ENCODE measurements at regions not wholly inside any gene's neighbourhood (a gene's known extent, or its start where the extent isn't known, plus 50 kb on each side); places are given as distances from the start of the nearest gene placed in this dataset.

- H3K4me1 Mint-ChIP-seq = no peaks in the 10 kb centered on the region
- H3K4me3 Mint-ChIP-seq = no peak overlapping the region
- peaks cover 27% of the 10 kb centered on the region for H3K9me3 Mint-ChIP-seq
- H3K36me3 Mint-ChIP-seq (ENCODE audit: low read depth) = no peaks in the 10 kb centered on the region
- H3K27ac Mint-ChIP-seq = no peak overlapping the region
- peaks cover 35% of the 10 kb centered on the region for H3K27me3 Mint-ChIP-seq
- no peak for DNase-seq
- intact Hi-C loops (cut with micrococcal nuclease) = no loop called here
Measured at GRCh38 chr15:69892351-69892750, 205.4 kb downstream of the TLE3 start.

DNA sequence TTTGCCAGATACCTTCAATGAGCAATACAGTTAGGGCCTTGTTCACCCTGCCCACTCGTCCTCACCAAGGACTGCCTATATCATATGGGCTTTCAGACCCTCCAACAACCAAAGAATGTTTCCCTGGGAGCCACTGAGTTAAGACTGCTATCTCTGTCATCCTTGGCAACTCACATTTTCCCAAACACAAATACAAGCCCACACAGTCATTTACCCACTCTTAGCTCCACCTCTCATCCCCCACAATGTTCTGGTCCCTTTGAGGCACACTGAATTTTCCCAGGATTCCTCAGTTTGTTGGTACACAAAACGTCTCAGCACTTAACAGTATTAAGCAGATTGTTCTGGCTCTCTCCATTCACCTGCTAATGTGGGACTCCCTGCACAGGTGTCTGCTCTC is 204.6 kb downstream of the TLE3 start:
- H3K4me1 Mint-ChIP-seq = no peaks in the 10 kb centered on the region
- H3K9me3 Mint-ChIP-seq = peaks cover 24% of the 10 kb centered on the region
- intact Hi-C loops (cut with micrococcal nuclease) = no loop called here
- DNase-seq = no peak
- H3K4me3 Mint-ChIP-seq = no peak overlapping the region
- H3K27ac Mint-ChIP-seq = no peak overlapping the region
- H3K27me3 Mint-ChIP-seq = peaks cover 39% of the 10 kb centered on the region
- H3K36me3 Mint-ChIP-seq (ENCODE audit: low read depth) = no peaks in the 10 kb centered on the region

GRCh38 chr15:69893863-69894262 is 203.9 kb downstream of the TLE3 start:
- intact Hi-C loops (cut with micrococcal nuclease) = no loop called here
- no peak overlapping the region for H3K27ac Mint-ChIP-seq

GRCh38 chr15:69895202-69895601 is 202.5 kb downstream of the TLE3 start:
- intact Hi-C loops (cut with micrococcal nuclease) = no loop called here
- no peak overlapping the region for H3K27ac Mint-ChIP-seq
- H3K36me3 Mint-ChIP-seq (ENCODE audit: low read depth) = no peaks in the 10 kb centered on the region
- H3K4me1 Mint-ChIP-seq = no peaks in the 10 kb centered on the region
- no peak overlapping the region for H3K4me3 Mint-ChIP-seq
- peaks cover 24% of the 10 kb centered on the region for H3K9me3 Mint-ChIP-seq
- DNase-seq = no peak
- peaks cover 42% of the 10 kb centered on the region for H3K27me3 Mint-ChIP-seq

More at GRCh38 chr15:69893863-69894262, 203.9 kb downstream of the TLE3 start:
- H3K4me3 Mint-ChIP-seq = no peak overlapping the region
- H3K27me3 Mint-ChIP-seq = peaks cover 39% of the 10 kb centered on the region
- no peaks in the 10 kb centered on the region for H3K36me3 Mint-ChIP-seq (ENCODE audit: low read depth)
- H3K9me3 Mint-ChIP-seq = peaks cover 24% of the 10 kb centered on the region
- DNase-seq = no peak
- H3K4me1 Mint-ChIP-seq = no peaks in the 10 kb centered on the region

- intact Hi-C loops (cut with micrococcal nuclease) = no loop called here
- Mint-ChIP-seq H3K27ac (no peak overlapping the region), H3K4me3 (no peak overlapping the region), H3K36me3 (ENCODE audit: low read depth) (no peaks in the 10 kb centered on the region), H3K4me1 (no peaks in the 10 kb centered on the region), H3K27me3 (peaks cover 40% of the 10 kb centered on the region), H3K9me3 (peaks cover 24% of the 10 kb centered on the region)
- no peak for DNase-seq
Measured at GRCh38 chr15:69896606-69897005, 201.1 kb downstream of the TLE3 start.

DNA sequence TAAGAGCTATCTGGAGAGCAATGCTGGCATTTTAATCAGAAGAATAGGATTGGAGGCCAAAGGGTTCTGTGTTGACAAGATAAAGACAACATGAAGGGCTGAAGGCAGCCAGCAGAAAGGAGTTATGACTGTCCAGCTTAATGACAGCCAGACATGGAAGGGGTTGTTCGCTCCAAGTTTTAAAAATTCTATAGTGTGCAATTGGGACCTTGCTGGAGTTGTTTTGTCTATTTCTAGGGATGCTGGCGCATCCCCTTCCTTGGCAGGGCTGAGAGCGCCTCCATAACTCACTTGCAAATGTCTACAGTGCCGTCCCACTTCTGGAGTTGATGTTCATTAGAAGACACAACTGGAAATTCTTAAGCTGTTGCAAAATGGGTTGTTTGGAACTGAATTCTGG is 200.7 kb downstream of the TLE3 start:
- DNase-seq = no peak
- Mint-ChIP-seq H3K4me1 (no peaks in the 10 kb centered on the region), H3K27ac (no peak overlapping the region), H3K4me3 (no peak overlapping the region), H3K9me3 (peaks cover 24% of the 10 kb centered on the region), H3K27me3 (peaks cover 40% of the 10 kb centered on the region), H3K36me3 (ENCODE audit: low read depth) (no peaks in the 10 kb centered on the region)
- intact Hi-C loops (cut with micrococcal nuclease) = no loop called here

DNA sequence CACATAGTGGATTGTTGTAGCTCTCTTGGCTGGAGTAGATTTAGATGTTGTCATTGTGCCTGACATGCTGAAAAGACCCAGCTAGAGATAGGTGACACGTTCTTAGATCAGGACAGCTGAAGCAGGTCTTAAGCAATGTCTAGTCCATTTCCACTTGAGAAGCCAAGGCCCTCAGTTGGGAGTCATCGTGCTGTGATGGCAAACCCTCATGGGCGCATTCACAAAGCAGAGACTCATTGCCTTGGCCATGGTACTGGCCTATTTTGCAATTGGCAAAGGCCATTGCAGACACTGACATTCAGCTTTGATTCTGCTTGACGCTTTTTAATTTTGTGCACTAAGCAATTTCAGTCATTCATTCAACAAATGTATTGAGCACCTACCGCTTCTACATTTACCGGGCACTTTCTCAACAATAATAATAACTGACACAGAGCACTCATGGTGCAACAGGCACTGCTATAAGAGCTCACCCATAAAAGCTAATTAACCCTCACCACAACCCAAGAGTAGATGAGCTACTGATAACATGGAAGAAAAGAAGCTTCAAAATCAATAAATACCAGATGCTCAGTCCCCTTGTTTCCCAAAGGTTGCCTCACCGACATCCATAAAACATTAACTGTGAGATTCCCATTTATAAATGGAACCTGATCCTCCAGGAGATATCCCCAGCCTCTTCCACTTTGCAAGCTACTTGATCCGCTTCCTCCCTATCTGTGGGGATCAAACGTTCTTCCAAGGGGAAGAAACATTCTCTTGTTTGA is 200.1 kb downstream of the TLE3 start:
- H3K27ac Mint-ChIP-seq = no peak overlapping the region
- H3K36me3 Mint-ChIP-seq (ENCODE audit: low read depth) = no peaks in the 10 kb centered on the region
- H3K4me1 Mint-ChIP-seq = no peaks in the 10 kb centered on the region
- peaks cover 21% of the 10 kb centered on the region for H3K9me3 Mint-ChIP-seq
- intact Hi-C loops (cut with micrococcal nuclease) = no loop called here
- H3K4me3 Mint-ChIP-seq = no peak overlapping the region
- peaks cover 38% of the 10 kb centered on the region for H3K27me3 Mint-ChIP-seq
- no peak for DNase-seq

GRCh38 chr15:69898243-69898642 is 199.5 kb downstream of the TLE3 start:
- H3K9me3 Mint-ChIP-seq = peaks cover 20% of the 10 kb centered on the region
- H3K4me1 Mint-ChIP-seq = no peaks in the 10 kb centered on the region
- no peaks in the 10 kb centered on the region for H3K36me3 Mint-ChIP-seq (ENCODE audit: low read depth)
- peaks cover 37% of the 10 kb centered on the region for H3K27me3 Mint-ChIP-seq
- DNase-seq = no peak
- no peak overlapping the region for H3K27ac Mint-ChIP-seq
- no peak overlapping the region for H3K4me3 Mint-ChIP-seq
- intact Hi-C loops (cut with micrococcal nuclease) = no loop called here

GRCh38 chr15:69902414-69903062 is 195.2 kb downstream of the TLE3 start:
- Mint-ChIP-seq H3K9me3 (no peaks in the 10 kb centered on the region), H3K4me1 (no peaks in the 10 kb centered on the region), H3K27me3 (peaks cover 8% of the 10 kb centered on the region), H3K27ac (no peak overlapping the region), H3K4me3 (no peak overlapping the region), H3K36me3 (ENCODE audit: low read depth) (no peaks in the 10 kb centered on the region)
- DNase-seq = no peak
- intact Hi-C loops (cut with micrococcal nuclease) = no loop called here

DNA sequence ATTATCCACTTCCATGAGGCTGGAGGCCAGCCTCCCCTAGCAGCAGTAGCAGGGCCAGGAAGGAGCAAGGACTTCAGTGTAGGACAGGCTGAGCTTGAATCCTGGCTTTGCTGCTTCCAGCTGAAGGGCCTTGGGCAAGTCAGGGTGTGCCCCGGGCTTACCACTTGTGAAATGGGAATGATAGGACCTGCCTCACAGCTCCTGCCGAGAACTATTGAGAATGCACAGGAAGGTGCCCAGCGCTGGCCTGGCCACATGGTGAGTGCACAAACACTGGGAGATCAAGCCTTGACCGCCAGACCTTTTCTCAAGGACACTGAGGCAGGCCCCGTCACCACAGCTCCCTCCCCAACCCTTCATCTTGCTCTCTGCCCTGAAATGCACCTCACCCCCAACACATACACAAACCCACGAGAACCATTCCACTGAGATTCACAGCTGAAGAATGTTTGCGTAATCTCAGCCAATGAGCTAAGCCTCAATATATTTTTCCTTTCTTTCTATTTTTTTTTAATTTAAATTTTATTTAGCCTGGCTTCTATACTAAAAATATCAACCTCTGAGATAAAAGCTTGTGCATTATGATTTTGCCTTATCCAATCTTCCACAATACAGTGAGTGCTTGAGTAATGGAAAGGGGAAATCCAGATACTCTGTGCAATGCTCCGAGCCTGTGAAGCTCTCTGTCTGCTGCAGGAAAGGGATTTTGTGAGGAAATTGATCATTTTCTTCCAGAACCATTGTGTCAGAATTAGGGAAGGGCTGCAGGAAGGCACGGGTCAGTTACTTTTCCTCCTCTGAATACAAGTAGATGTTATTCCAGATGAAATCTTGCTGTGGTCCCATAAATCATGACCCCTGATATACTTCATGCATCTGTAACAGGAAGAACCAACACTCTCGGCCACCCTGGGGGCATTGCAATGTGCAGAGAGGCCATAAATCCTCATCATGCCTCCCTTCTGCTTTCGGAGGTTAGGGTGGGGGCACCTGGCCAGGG is 193.9 kb downstream of the TLE3 start:
- no peaks in the 10 kb centered on the region for H3K9me3 Mint-ChIP-seq
- H3K27me3 Mint-ChIP-seq = peaks cover 3% of the 10 kb centered on the region
- H3K4me1 Mint-ChIP-seq = no peaks in the 10 kb centered on the region
- H3K27ac Mint-ChIP-seq = no peak overlapping the region
- no peak overlapping the region for H3K4me3 Mint-ChIP-seq
- no peaks in the 10 kb centered on the region for H3K36me3 Mint-ChIP-seq (ENCODE audit: low read depth)
- intact Hi-C loops (cut with micrococcal nuclease) = no loop called here
- DNase-seq = no peak

GRCh38 chr15:69906256-69907185 is 191.2 kb downstream of the TLE3 start:
- peaks cover 4% of the 10 kb centered on the region for H3K27me3 Mint-ChIP-seq
- H3K9me3 Mint-ChIP-seq = peaks cover 4% of the 10 kb centered on the region
- H3K4me1 Mint-ChIP-seq = no peaks in the 10 kb centered on the region
- no peak overlapping the region for H3K27ac Mint-ChIP-seq
- no peak overlapping the region for H3K4me3 Mint-ChIP-seq
- intact Hi-C loops (cut with micrococcal nuclease) = no loop called here
- H3K36me3 Mint-ChIP-seq (ENCODE audit: low read depth) = no peaks in the 10 kb centered on the region
- DNase-seq = no peak

- Mint-ChIP-seq H3K27me3 (peaks cover 4% of the 10 kb centered on the region), H3K4me1 (no peaks in the 10 kb centered on the region)
- intact Hi-C loops (cut with micrococcal nuclease) = no loop called here
Measured at GRCh38 chr15:69908060-69908459, 189.7 kb downstream of the TLE3 start.

More at GRCh38 chr15:69908060-69908459, 189.7 kb downstream of the TLE3 start:
- DNase-seq = no peak
- H3K4me3 Mint-ChIP-seq = no peak overlapping the region
- H3K36me3 Mint-ChIP-seq (ENCODE audit: low read depth) = no peaks in the 10 kb centered on the region
- peaks cover 4% of the 10 kb centered on the region for H3K9me3 Mint-ChIP-seq
- H3K27ac Mint-ChIP-seq = no peak overlapping the region

Data from activated CD4-positive, alpha-beta T cell treated with anti-CD3 and anti-CD28 coated beads, Interleukin-2, amount 10 ng/mL, durations not matched to agents 24 days and 14 days (primary cell).